ENCODE measurements at regions not wholly inside any gene's neighbourhood (a gene's known extent, or its start where the extent isn't known, plus 50 kb on each side); places are given as distances from the start of the nearest gene placed in this dataset.

- H3K27ac ChIP-seq (ENCODE audit: low read depth in 1 of 2, low read length in 2 of 2) = no peak overlapping the region
- 57% methylated on average over 6 of the region's 6 CpGs for WGBS
- H3K36me3 ChIP-seq (ENCODE audit: control insufficient read depth in 4 of 4, insufficient read depth in 3 of 4, low read depth in 1 of 4, low read length in 3 of 4) = no peaks in the 10 kb centered on the region
- no peak overlapping the region for H3K9ac ChIP-seq (ENCODE audit: low read depth in 1 of 2, low read length in 2 of 2)
- H3K9me3 ChIP-seq (ENCODE audit: control insufficient read depth in 4 of 4, low read length in 3 of 4) = peaks cover 0 to 2% (median 0%) of the 10 kb centered on the region in 4 donors
- no peak overlapping the region for H3K4me3 ChIP-seq (ENCODE audit: low read depth in 1 of 3, low read length in 3 of 3)
- DNase-seq (ENCODE audit: low spot score) = no peak
- TF ChIP-seq FOXA1 (IDR thresholded peaks at IDR 0.05) = no peak
- TF ChIP-seq HNF4G (IDR thresholded peaks at IDR 0.05) = no peak
- TF ChIP-seq JUND (IDR thresholded peaks at IDR 0.05) = no peak
- H3K27me3 ChIP-seq (ENCODE audit: control insufficient read depth in 4 of 4, insufficient read depth in 4 of 4, low read length in 3 of 4) = no peaks in the 10 kb centered on the region
- H3K4me1 ChIP-seq (ENCODE audit: control insufficient read depth in 4 of 4, insufficient read depth in 4 of 4, low read length in 3 of 4) = no peaks in the 10 kb centered on the region
Observed at GRCh38 chr5:7271435-7272084, 124.4 kb upstream of the ADCY2 start.

GRCh38 chr5:7272408-7272965 lies 123.5 kb upstream of the ADCY2 start:
- no peaks in the 10 kb centered on the region for H3K27me3 ChIP-seq (ENCODE audit: control insufficient read depth in 4 of 4, insufficient read depth in 4 of 4, low read length in 3 of 4)
- 86% methylated on average over 3 of the region's 3 CpGs for WGBS
- H3K9me3 ChIP-seq (ENCODE audit: control insufficient read depth in 4 of 4, low read length in 3 of 4) = peaks cover 0 to 2% (median 0%) of the 10 kb centered on the region in 4 donors
- H3K36me3 ChIP-seq (ENCODE audit: control insufficient read depth in 4 of 4, insufficient read depth in 3 of 4, low read depth in 1 of 4, low read length in 3 of 4) = no peaks in the 10 kb centered on the region
- no peaks in the 10 kb centered on the region for H3K4me1 ChIP-seq (ENCODE audit: control insufficient read depth in 4 of 4, insufficient read depth in 4 of 4, low read length in 3 of 4)
- no peak overlapping the region for H3K27ac ChIP-seq (ENCODE audit: low read depth in 1 of 2, low read length in 2 of 2)
- no peak overlapping the region for H3K4me3 ChIP-seq (ENCODE audit: low read depth in 1 of 3, low read length in 3 of 3)
- no peak overlapping the region for H3K9ac ChIP-seq (ENCODE audit: low read depth in 1 of 2, low read length in 2 of 2)
- TF ChIP-seq RAD21 (IDR thresholded peaks at IDR 0.05) (no peak), FOXA2 (IDR thresholded peaks at IDR 0.05) (no peak), EGR1 (IDR thresholded peaks at IDR 0.05; ENCODE audit: low read depth in 2 of 2) (no peak), YY1 (IDR thresholded peaks at IDR 0.05) (no peak), FOXA1 (IDR thresholded peaks at IDR 0.05) (no peak), SP1 (IDR thresholded peaks at IDR 0.05) (no peak), REST (IDR thresholded peaks at IDR 0.05) (no peak), ZBTB33 (IDR thresholded peaks at IDR 0.05) (no peak), HNF4G (IDR thresholded peaks at IDR 0.05) (no peak), NR2F2 (IDR thresholded peaks at IDR 0.05) (no peak), CTCF (IDR thresholded peaks at IDR 0.05; ENCODE audit: low read depth, low read length, missing input control) (no peak), MAX (IDR thresholded peaks at IDR 0.05) (no peak), ATF3 (IDR thresholded peaks at IDR 0.05) (no peak)
- no peak for DNase-seq (ENCODE audit: low spot score)

Data from liver (tissue), 8 donors.